ENCODE measurements at regions not wholly inside any gene's neighbourhood (a gene's known extent, or its start where the extent isn't known, plus 50 kb on each side); places are given as distances from the start of the nearest gene placed in this dataset.

- DNase-seq (ENCODE audit: low read depth in 4 of 4, low spot score in 2 of 4): no peak
Observed at GRCh38 chr10:78736926-78737630, 331.7 kb upstream of the ZMIZ1 start.

GRCh38 chr10:78737883-78738856, 330.6 kb upstream of the ZMIZ1 start:
- no peak for DNase-seq (ENCODE audit: low read depth in 4 of 4, low spot score in 2 of 4)

- no peak for DNase-seq (ENCODE audit: low read depth in 4 of 4, low spot score in 2 of 4)
Observed at GRCh38 chr10:78738861-78739260, 329.9 kb upstream of the ZMIZ1 start.

GRCh38 chr10:78739444-78740053, 329.2 kb upstream of the ZMIZ1 start:
- no peak for DNase-seq (ENCODE audit: low read depth in 4 of 4, low spot score in 2 of 4)

GRCh38 chr10:78740976-78741915, 327.5 kb upstream of the ZMIZ1 start:
- no peak for DNase-seq (ENCODE audit: low read depth in 4 of 4, low spot score in 2 of 4)

GRCh38 chr10:78742406-78742729, 326.4 kb upstream of the ZMIZ1 start:
- no peak for DNase-seq (ENCODE audit: low read depth in 4 of 4, low spot score in 2 of 4)

- DNase-seq (ENCODE audit: low read depth in 4 of 4, low spot score in 2 of 4): no peak
Observed at GRCh38 chr10:78742730-78743615, 325.8 kb upstream of the ZMIZ1 start.

- DNase-seq (ENCODE audit: low read depth in 4 of 4, low spot score in 2 of 4): no peak
Observed at GRCh38 chr10:78744056-78744455, 324.7 kb upstream of the ZMIZ1 start.

- DNase-seq (ENCODE audit: low read depth in 4 of 4, low spot score in 2 of 4): no peak
Observed at GRCh38 chr10:78744491-78745090, 324.2 kb upstream of the ZMIZ1 start.

GRCh38 chr10:78745441-78745840, 323.3 kb upstream of the ZMIZ1 start:
- DNase-seq (ENCODE audit: low read depth in 4 of 4, low spot score in 2 of 4): no peak

- no peak for DNase-seq (ENCODE audit: low read depth in 4 of 4, low spot score in 2 of 4)
Observed at GRCh38 chr10:78746155-78746763, 322.5 kb upstream of the ZMIZ1 start.

GRCh38 chr10:78747401-78748234, 321.1 kb upstream of the ZMIZ1 start:
- DNase-seq (ENCODE audit: low read depth in 4 of 4, low spot score in 2 of 4): no peak

GRCh38 chr10:78748235-78748533, 320.6 kb upstream of the ZMIZ1 start:
- DNase-seq (ENCODE audit: low read depth in 4 of 4, low spot score in 2 of 4): no peak

GRCh38 chr10:78749200-78749599, 319.6 kb upstream of the ZMIZ1 start:
- no peak for DNase-seq (ENCODE audit: low read depth in 4 of 4, low spot score in 2 of 4)

GRCh38 chr10:78749898-78750297, 318.9 kb upstream of the ZMIZ1 start:
- no peak for DNase-seq (ENCODE audit: low read depth in 4 of 4, low spot score in 2 of 4)

- DNase-seq (ENCODE audit: low read depth in 4 of 4, low spot score in 2 of 4): no peak
Observed at GRCh38 chr10:78750418-78750817, 318.3 kb upstream of the ZMIZ1 start.

- no peak for DNase-seq (ENCODE audit: low read depth in 4 of 4, low spot score in 2 of 4)
Observed at GRCh38 chr10:78751716-78752115, 317.1 kb upstream of the ZMIZ1 start.

GRCh38 chr10:78752221-78752620, 316.5 kb upstream of the ZMIZ1 start:
- DNase-seq (ENCODE audit: low read depth in 4 of 4, low spot score in 2 of 4): no peak
